ENCODE measurements at regions not wholly inside any gene's neighbourhood (a gene's known extent, or its start where the extent isn't known, plus 50 kb on each side); places are given as distances from the start of the nearest gene placed in this dataset.

- no peak for TF ChIP-seq CTCF (IDR thresholded peaks at IDR 0.05)
These were observed 125.3 kb downstream of the SLC4A3 start for GRCh38 chr2:219752726-219753125.

GRCh38 chr2:219758907-219759680 lies 131.7 kb downstream of the SLC4A3 start:
- no peak for TF ChIP-seq CTCF (IDR thresholded peaks at IDR 0.05)

- TF ChIP-seq CTCF (IDR thresholded peaks at IDR 0.05) = no peak
These were observed 132.4 kb downstream of the SLC4A3 start for GRCh38 chr2:219759801-219760200.

GRCh38 chr2:219765231-219765911 lies 137.9 kb downstream of the SLC4A3 start:
- no peak for TF ChIP-seq CTCF (IDR thresholded peaks at IDR 0.05)

GRCh38 chr2:219766658-219767057 lies 139.2 kb downstream of the SLC4A3 start:
- no peak for TF ChIP-seq CTCF (IDR thresholded peaks at IDR 0.05)

GRCh38 chr2:219769090-219769910 lies 141.9 kb downstream of the SLC4A3 start:
- TF ChIP-seq CTCF (IDR thresholded peaks at IDR 0.05) = no peak

GRCh38 chr2:219772103-219772635 lies 144.7 kb downstream of the SLC4A3 start:
- no peak for TF ChIP-seq CTCF (IDR thresholded peaks at IDR 0.05)

All from LNCAP (cell line).